BLaER1 (cell line): ENCODE measurements at regions not wholly inside any gene's neighbourhood (a gene's known extent, or its start where the extent isn't known, plus 50 kb on each side); places are given as distances from the start of the nearest gene placed in this dataset.

Source experiments
- H3K27ac ChIP-seq: shearing (Covaris generic); formaldehyde crosslinking; 2 replicates; pipeline ENCODE4 v1.8.1; 2022
- H3K27me3 ChIP-seq: shearing (Covaris generic); formaldehyde crosslinking; 2 replicates; pipeline ENCODE4 v1.8.1; 2022
- H3K36me3 ChIP-seq: shearing (Covaris generic); formaldehyde crosslinking; 2 replicates; pipeline ENCODE4 v1.8.1; 2022
- H3K4me1 ChIP-seq: shearing (Covaris generic); formaldehyde crosslinking; 2 replicates; pipeline ENCODE4 v1.8.1; 2022
- H3K4me2 ChIP-seq: shearing (Covaris generic); formaldehyde crosslinking; 2 replicates; pipeline ENCODE4 v1.8.1; 2022
- H3K4me3 ChIP-seq: shearing (Covaris generic); formaldehyde crosslinking; 2 replicates; pipeline ENCODE4 v1.8.1; 2022
- H3K9ac ChIP-seq: shearing (Covaris generic); formaldehyde crosslinking; 2 replicates; pipeline ENCODE4 v1.8.1; 2022
- H3K9me3 ChIP-seq: shearing (Covaris generic); formaldehyde crosslinking; 2 replicates; pipeline ENCODE4 v1.8.1; 2022
- H4K20me1 ChIP-seq: shearing (Covaris generic); formaldehyde crosslinking; 2 replicates; pipeline ENCODE4 v1.8.1; 2022
- Cebpa-rat ChIP-seq: shearing (Covaris generic); IDR thresholded peaks from 2 replicates; pipeline ENCODE4 v1.8.1; 2022

- no peaks in the 10 kb centered on the region for H4K20me1 ChIP-seq
- TF ChIP-seq Cebpa-rat = no peak
- H3K36me3 ChIP-seq = no peaks in the 10 kb centered on the region
- no peak overlapping the region for H3K4me2 ChIP-seq
- no peak overlapping the region for H3K27ac ChIP-seq
- H3K9me3 ChIP-seq = no peaks in the 10 kb centered on the region
- no peak overlapping the region for H3K9ac ChIP-seq
- no peak overlapping the region for H3K4me3 ChIP-seq
- no peaks in the 10 kb centered on the region for H3K4me1 ChIP-seq
- no peaks in the 10 kb centered on the region for H3K27me3 ChIP-seq
These were observed 94.0 kb upstream of the CACNA2D3 start for GRCh38 chr3:54028372-54028771.

DNA sequence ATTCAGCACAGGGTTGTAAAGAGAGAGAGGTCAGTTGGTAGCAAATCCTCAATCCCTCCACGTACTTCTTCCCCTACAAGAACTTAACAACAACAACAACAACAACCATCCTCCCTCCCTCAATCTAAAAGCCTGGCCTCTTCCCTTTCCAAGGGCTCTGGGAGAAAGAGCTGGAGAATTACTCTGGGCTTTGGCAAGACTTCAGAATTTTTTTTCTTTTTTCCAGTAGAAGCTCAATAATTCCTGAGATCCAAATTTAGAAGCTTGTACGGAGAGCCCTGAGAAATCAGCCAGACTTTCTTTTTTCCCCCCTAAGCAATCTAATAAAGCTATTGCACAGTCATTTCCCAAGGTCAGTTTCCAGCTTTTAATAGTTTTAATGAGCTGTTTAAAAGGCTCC, 95.8 kb upstream of the CACNA2D3 start:
- Histone ChIP-seq H3K9ac (no peak overlapping the region), H3K4me2 (no peak overlapping the region), H3K36me3 (no peaks in the 10 kb centered on the region), H3K27ac (no peak overlapping the region), H3K4me3 (no peak overlapping the region), H3K27me3 (no peaks in the 10 kb centered on the region), H4K20me1 (no peaks in the 10 kb centered on the region), H3K4me1 (no peaks in the 10 kb centered on the region), H3K9me3 (no peaks in the 10 kb centered on the region)
- TF ChIP-seq Cebpa-rat = no peak

- Histone ChIP-seq H3K27ac (no peak overlapping the region), H4K20me1 (no peaks in the 10 kb centered on the region), H3K9me3 (peaks cover 11% of the 10 kb centered on the region), H3K36me3 (no peaks in the 10 kb centered on the region), H3K4me1 (peaks cover 11% of the 10 kb centered on the region; the same call in 1 of the 2 replicates), H3K27me3 (no peaks in the 10 kb centered on the region), H3K4me2 (no peak overlapping the region), H3K4me3 (no peak overlapping the region), H3K9ac (no peak overlapping the region)
- TF ChIP-seq Cebpa-rat = no peak
These were observed 101.3 kb upstream of the CACNA2D3 start for GRCh38 chr3:54021071-54021470.

DNA sequence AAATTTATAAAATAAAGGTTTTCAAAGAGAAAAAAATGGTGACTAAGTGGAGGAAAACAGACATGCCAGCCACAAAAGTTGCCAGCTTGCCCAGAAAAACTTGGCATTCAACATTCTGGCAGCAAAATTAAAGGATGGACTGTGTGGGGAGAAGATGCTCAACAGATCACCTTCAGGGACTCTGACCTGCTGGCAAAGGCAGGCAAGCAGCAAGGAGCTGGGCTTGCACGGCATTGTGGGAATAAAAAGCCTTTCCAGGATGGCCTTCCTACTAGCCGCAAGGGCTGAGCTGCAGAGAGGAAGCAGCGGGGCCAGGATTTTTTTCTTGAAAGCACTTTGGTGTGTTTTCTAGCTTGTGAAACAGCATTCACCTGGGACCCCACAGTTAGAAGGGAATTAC, 101.9 kb upstream of the CACNA2D3 start:
- no peak overlapping the region for H3K9ac ChIP-seq
- H3K4me1 ChIP-seq = peaks cover 11% of the 10 kb centered on the region; the same call in 1 of the 2 replicates
- peaks cover 11% of the 10 kb centered on the region for H3K9me3 ChIP-seq
- TF ChIP-seq Cebpa-rat = no peak
- H3K27me3 ChIP-seq = no peaks in the 10 kb centered on the region
- no peaks in the 10 kb centered on the region for H3K36me3 ChIP-seq
- no peak overlapping the region for H3K27ac ChIP-seq
- no peak overlapping the region for H3K4me2 ChIP-seq
- no peaks in the 10 kb centered on the region for H4K20me1 ChIP-seq
- H3K4me3 ChIP-seq = no peak overlapping the region

GRCh38 chr3:54014067-54014466, 108.3 kb upstream of the CACNA2D3 start:
- H3K4me2 ChIP-seq = peak overlapping the region; percentile 67
- no peak overlapping the region; the same call in 1 of the 2 replicates for H3K27ac ChIP-seq
- no peak for TF ChIP-seq Cebpa-rat
- H3K4me1 ChIP-seq = peaks cover 27% of the 10 kb centered on the region
- H3K4me3 ChIP-seq = no peak overlapping the region
- H3K27me3 ChIP-seq = no peaks in the 10 kb centered on the region
- H3K9me3 ChIP-seq = peaks cover 19% of the 10 kb centered on the region
- H3K9ac ChIP-seq = no peak overlapping the region
- no peaks in the 10 kb centered on the region for H3K36me3 ChIP-seq
- H4K20me1 ChIP-seq = no peaks in the 10 kb centered on the region

- H3K4me2 ChIP-seq = no peak overlapping the region
- H3K36me3 ChIP-seq = no peaks in the 10 kb centered on the region
- no peaks in the 10 kb centered on the region for H3K27me3 ChIP-seq
- TF ChIP-seq Cebpa-rat = no peak
- H3K27ac ChIP-seq = no peak overlapping the region
- H3K9me3 ChIP-seq = peaks cover 8% of the 10 kb centered on the region
- H3K4me3 ChIP-seq = no peak overlapping the region
- no peak overlapping the region for H3K9ac ChIP-seq
- H4K20me1 ChIP-seq = no peaks in the 10 kb centered on the region
- peaks cover 8% of the 10 kb centered on the region for H3K4me1 ChIP-seq
These were observed 113.6 kb upstream of the CACNA2D3 start for GRCh38 chr3:54008744-54009143.

- no peak for TF ChIP-seq Cebpa-rat
- peaks cover 5% of the 10 kb centered on the region; the same call in 1 of the 2 replicates for H3K4me1 ChIP-seq
- no peaks in the 10 kb centered on the region for H4K20me1 ChIP-seq
- H3K9me3 ChIP-seq = peaks cover 8% of the 10 kb centered on the region
- H3K27me3 ChIP-seq = no peaks in the 10 kb centered on the region
- no peak overlapping the region for H3K4me2 ChIP-seq
- H3K27ac ChIP-seq = no peak overlapping the region
- no peak overlapping the region for H3K4me3 ChIP-seq
- no peaks in the 10 kb centered on the region for H3K36me3 ChIP-seq
- no peak overlapping the region for H3K9ac ChIP-seq
These were observed 114.3 kb upstream of the CACNA2D3 start for GRCh38 chr3:54008099-54008498.

GRCh38 chr3:54004335-54004734, 112.7 kb upstream of the SELENOK start:
- no peak overlapping the region for H3K4me2 ChIP-seq
- TF ChIP-seq Cebpa-rat = no peak
- no peak overlapping the region for H3K4me3 ChIP-seq

DNA sequence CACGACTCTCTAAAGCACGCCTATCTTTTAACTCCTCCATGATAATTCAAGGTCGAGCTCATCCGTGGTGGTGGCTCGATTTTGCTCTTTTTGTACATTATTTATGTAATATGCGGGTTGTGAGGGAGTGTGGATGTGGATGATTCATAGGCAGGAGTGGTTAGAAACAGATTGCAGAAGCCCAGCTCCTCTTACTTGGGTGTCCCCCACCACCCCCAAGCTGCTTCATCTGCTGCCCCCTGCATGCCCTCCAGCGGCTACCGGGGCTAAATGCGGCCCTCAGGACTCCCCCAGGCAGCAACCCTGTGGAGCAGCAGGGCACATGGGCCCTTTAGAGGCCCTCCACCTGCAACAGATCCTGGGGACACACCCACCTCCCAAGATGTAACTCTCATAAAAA, 111.5 kb upstream of the SELENOK start:
- Histone ChIP-seq H4K20me1 (no peaks in the 10 kb centered on the region), H3K4me1 (peaks cover 5% of the 10 kb centered on the region; the same call in 1 of the 2 replicates), H3K4me3 (no peak overlapping the region), H3K4me2 (no peak overlapping the region), H3K9ac (no peak overlapping the region), H3K27me3 (no peaks in the 10 kb centered on the region), H3K9me3 (no peaks in the 10 kb centered on the region), H3K27ac (no peak overlapping the region), H3K36me3 (no peaks in the 10 kb centered on the region)
- TF ChIP-seq Cebpa-rat = no peak

More at GRCh38 chr3:54004335-54004734, 112.7 kb upstream of the SELENOK start:
- no peak overlapping the region for H3K9ac ChIP-seq
- no peaks in the 10 kb centered on the region for H3K36me3 ChIP-seq
- no peaks in the 10 kb centered on the region for H4K20me1 ChIP-seq
- H3K9me3 ChIP-seq = no peaks in the 10 kb centered on the region
- peaks cover 5% of the 10 kb centered on the region; the same call in 1 of the 2 replicates for H3K4me1 ChIP-seq
- H3K27ac ChIP-seq = no peak overlapping the region
- no peaks in the 10 kb centered on the region for H3K27me3 ChIP-seq

- TF ChIP-seq Cebpa-rat = no peak
These were observed 108.1 kb upstream of the SELENOK start for GRCh38 chr3:53999725-54000124.

DNA sequence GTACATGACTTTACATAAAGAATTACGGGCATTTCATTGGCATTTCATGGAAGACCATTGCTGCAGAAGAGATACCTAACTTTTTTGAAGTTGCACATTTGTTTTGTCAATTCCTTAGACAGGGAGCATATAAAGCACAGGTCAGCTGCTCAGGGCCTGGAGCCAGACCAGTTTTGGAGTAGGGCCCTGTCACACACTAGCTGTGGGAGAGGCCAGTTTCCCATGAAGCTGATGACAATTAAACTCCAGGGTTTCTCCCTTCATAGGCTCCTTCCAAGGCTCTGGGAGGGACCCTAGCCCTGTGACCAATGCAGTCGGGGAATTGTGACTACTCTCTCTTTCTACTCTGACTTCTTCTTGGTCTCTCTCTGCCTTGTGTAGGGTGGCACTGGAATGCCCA, 107.3 kb upstream of the SELENOK start:
- H3K9me3 ChIP-seq = no peaks in the 10 kb centered on the region
- no peak overlapping the region for H3K9ac ChIP-seq
- no peaks in the 10 kb centered on the region for H3K27me3 ChIP-seq
- H4K20me1 ChIP-seq = no peaks in the 10 kb centered on the region
- no peaks in the 10 kb centered on the region; the same call in 1 of the 2 replicates for H3K4me1 ChIP-seq
- H3K36me3 ChIP-seq = no peaks in the 10 kb centered on the region
- no peak overlapping the region for H3K4me3 ChIP-seq
- H3K27ac ChIP-seq = no peak overlapping the region
- TF ChIP-seq Cebpa-rat = no peak
- H3K4me2 ChIP-seq = no peak overlapping the region

More at GRCh38 chr3:53999725-54000124, 108.1 kb upstream of the SELENOK start:
- no peaks in the 10 kb centered on the region for H3K36me3 ChIP-seq
- H3K27ac ChIP-seq = no peak overlapping the region
- H3K27me3 ChIP-seq = no peaks in the 10 kb centered on the region
- no peaks in the 10 kb centered on the region for H3K9me3 ChIP-seq
- no peak overlapping the region for H3K4me2 ChIP-seq
- H4K20me1 ChIP-seq = no peaks in the 10 kb centered on the region
- no peaks in the 10 kb centered on the region; the same call in 1 of the 2 replicates for H3K4me1 ChIP-seq
- H3K9ac ChIP-seq = no peak overlapping the region
- no peak overlapping the region for H3K4me3 ChIP-seq
